Activated CD8-positive, alpha-beta memory T cell treated with anti-CD3 and anti-CD28 coated beads for 36 hours (primary cell): ENCODE measurements at regions not wholly inside any gene's neighbourhood (a gene's known extent, or its start where the extent isn't known, plus 50 kb on each side); places are given as distances from the start of the nearest gene placed in this dataset.
"Not testable (repeated sequence)": the region's sequence is repeated elsewhere in the genome, so short reads cannot be mapped to it uniquely, and the experiment has no call there.

Experiments
- CTCF ChIA-PET: fragments of 350-600 bp; sonication (Branson Sonifier 250); formaldehyde crosslinking; loops from one replicate; lab custom pipeline; 2021; ENCODE audit warnings: antibody characterized with exemption; lab: Charles Lee
- POLR2A ChIA-PET: fragments of 350-600 bp; sonication (Branson Sonifier 250); formaldehyde crosslinking; loops from one replicate; lab custom pipeline; 2021; ENCODE audit warnings: antibody characterized with exemption; lab: Charles Lee

DNA sequence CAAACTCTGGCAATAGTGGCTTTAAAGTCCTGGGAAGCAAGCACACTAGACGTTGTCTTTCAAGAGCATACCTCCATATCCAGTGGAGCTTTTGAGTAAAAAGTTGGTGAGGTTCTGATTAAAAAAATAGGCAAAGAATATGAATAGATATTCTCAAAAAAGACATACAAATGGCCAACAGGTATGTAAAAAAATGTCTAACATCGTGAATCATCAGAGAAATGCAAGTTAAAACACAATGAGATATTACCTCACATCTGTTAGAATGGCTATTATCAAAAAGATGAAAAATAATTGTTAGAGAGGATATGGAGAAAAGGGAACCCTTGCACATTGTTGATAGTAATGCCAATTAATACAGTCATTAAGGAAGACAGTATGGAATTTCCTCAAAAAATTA is 407.1 kb downstream of the MDFIC start:
- CTCF ChIA-PET: no interaction called here
- POLR2A ChIA-PET: no interaction called here

DNA sequence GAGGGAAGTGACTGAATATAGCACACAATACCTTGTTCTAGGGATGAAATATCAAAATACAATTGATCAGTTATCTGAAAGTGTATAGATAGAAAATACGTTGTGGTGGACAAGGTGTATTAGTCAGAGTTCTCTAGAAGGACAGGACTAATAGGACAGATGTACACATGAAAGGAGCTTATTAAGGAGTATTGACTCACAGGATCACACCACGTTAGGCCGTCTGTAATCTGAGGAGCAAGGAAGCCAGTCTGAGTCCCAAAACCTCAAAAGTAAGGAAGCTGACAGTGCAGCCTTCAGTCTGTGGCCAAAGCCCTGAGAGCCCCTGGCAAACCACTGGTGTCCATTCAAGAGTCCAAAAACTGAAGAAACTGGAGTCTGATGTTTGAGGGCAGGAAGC is 406.1 kb downstream of the MDFIC start:
- ChIA-PET CTCF (no interaction called here), POLR2A (no interaction called here)

DNA sequence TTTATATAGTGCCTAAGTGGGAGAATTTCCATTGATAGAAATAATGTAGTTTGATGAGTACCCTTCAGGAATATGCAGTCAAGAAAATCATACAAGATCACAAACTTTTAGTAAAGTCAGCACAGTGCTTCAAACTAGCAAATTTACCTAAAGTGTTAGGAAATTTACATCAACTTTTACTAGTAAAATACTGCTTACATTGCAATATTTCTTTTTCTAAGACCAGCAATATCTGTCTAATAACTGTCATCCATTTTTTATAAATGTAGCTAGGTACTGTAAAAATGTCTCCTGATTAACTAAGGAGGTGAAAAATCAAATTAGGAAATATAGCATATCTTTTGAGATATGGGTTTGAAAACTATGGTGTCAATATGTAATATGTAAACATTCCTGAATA is 405.4 kb downstream of the MDFIC start:
- ChIA-PET CTCF (no interaction called here), POLR2A (no interaction called here)

DNA sequence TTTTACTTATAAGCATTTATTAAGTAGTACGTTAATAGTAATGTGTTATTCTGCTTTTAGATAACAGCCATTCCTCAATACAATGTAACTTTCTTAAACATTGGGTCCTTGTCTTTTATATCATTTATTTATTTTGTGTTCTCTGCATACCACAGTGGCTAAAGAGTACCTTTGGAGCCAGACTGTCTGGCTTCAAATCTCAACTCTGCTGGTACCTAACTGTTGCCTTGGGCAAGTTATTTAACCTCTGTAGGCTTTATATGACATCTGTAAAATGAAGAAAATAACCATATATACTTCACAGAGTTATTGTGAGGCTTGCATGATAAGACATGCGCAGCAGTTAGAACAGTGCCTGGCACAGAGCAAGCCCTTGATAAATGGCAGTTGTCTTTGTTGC is 397.6 kb downstream of the MDFIC start:
- CTCF ChIA-PET: no interaction called here
- POLR2A ChIA-PET: no interaction called here

DNA sequence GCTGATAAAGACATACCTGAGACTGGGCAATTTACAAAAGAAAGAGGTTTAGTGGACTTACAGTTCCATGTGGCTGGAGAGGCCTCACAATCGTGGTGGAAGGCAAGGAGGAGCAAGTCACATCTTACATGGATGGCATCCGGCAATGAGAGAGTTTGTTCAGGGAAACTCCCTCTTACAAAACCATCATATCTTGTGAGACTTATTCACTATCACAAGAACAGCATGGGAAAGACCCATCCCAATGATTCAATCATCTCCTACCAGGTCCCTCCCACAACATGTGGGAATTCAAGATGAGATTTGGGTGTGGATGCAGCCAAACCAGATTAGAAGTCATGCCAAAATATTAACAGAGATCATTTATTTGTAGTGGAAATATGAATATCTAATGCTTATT is 388.4 kb downstream of the MDFIC start:
- CTCF ChIA-PET, POLR2A ChIA-PET: not testable (repeated sequence)

DNA sequence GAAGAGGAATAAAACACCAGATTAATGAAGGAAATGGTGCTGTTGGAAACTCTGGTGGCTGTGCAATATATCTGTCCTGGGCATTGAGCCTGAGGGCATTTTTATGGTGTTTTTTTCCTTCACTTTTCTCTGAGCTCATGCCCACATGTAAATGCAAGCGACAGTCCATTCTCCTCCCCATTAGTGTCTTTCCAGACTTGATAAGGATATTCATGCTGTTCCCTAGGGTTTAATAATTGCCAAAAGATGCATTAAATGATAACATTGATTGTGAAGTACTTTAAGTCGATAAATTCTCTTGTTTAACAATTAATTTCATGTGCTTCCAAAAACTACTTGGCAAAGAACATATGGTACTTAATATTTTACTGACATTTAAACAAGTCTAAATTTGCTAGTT is 384.7 kb downstream of the MDFIC start:
- ChIA-PET CTCF (no interaction called here), POLR2A (no interaction called here)

DNA sequence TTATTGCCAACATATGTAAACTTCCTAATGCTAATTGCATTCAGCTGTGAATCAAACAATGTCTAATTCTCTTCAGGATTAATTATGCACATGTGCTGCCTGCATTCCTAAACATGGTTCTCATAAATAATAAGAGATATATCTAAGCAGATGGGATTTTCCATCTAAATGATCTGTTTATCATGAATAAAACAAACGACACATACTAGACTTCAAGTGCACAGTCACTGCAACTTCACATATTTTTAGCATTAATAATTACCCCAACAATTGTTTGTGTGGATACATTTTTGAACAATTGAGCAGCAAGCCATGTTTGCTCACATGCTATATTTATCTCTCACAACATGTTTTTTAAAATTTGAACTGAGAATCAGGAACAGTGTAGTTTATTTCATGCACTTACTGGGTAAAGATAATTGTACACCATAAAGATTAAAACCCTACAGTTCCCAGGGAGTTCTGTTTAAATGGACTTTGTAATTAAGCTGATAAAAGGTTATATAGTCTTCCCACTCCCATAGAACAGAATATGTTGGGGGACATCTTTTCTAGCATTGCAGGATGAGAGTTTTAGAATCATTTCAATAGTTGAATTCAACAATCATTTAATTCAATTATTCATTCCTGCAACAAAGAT is 378.5 kb downstream of the MDFIC start:
- ChIA-PET POLR2A (no interaction called here), CTCF (no interaction called here)

DNA sequence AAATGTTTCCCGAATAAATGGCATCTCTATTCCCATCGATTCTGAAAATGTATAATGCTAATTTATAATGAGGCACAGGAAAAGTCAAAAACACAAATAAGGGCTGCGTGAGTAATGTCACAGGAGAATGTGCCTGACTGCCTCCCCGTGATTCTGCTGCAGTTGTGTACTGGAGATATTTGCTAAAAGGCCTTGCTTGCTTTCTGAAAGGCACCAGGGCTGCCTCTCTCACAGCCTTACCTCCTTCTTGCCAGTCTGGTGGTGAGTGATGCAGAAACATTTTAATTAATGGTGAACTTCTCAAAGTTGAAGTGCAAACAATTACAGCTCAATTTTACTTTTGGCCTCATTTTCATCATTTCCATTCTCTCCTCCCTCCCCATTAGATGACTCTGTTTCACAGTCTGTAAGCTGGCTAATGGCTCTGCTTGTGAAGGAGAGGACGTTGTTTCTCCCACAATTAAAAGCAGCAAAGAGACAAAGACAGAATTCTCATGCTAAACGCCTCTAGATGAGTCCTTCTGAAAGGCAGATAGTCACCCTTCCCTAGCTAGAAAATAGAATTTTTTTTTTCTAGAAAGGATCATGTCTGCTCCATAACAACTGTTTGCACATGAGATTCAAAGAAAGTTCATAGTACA is 377.6 kb downstream of the MDFIC start:
- ChIA-PET CTCF (no interaction called here), POLR2A (no interaction called here)

DNA sequence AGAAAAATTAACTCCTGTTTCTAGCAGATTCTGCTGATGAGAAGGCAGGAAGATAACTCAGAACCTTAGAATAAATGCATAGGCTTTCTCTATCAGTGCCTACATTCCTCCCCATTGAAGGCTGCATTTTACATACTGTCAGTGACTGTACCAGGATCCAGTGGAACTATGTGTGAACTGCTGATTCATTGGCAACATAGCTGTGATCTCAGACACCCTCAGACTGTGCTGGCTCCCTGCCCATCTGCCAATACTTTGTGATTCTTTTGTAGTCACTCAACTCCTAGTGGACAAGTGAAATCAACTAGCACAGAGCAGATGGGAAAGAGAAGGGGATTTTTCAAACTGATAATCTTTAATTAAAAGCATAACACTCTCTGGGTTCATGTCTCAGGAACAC is 375.8 kb downstream of the MDFIC start:
- POLR2A ChIA-PET: no interaction called here
- CTCF ChIA-PET: no interaction called here

DNA sequence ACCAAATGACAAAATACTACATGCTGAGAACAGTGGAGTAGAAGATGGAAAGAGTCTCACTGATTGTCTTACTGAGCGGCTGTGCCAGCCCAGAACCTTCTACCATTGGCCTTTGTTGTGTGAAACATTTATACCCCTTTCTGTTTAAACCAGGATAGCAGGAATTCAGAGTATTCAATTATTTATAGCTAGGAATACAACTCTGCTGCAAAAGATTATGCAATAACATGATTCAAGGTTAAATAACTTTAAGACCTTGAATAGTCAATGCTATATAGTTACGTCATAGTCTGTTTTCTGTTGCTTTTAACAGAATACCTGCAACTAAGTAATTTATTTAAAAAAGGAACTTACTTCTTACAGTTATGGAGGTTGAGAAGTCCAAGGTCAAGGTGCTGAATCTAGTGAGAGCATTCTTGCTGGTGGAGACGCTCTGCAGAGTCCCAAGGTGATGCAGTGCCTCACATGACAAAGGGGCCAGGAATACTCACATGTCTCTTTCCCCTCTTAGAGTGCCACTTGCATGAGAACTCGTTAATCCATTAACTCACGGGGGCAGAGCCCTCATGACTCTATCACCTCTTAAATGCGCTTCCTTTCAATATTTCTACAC is 371.8 kb downstream of the MDFIC start:
- ChIA-PET CTCF (no interaction called here), POLR2A (no interaction called here)

DNA sequence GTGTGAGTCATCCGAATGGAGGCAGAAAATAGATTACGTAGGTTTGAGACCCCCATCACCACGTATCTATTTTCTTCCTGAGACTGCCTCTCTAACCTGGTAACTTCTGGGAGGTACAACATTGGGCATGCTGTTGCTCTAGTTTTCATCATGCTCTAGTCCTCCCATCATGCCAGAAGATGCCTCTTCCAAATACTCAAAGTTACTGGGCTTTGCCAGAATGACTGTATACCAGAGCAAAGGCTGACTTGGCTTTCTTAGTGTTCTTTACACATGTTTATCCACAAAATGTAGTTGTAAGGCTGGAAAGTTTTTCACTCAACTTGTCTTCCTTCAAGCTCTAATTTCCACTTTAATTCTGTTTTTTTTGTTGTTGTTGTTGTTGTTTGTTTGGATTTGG is 370.5 kb downstream of the MDFIC start:
- POLR2A ChIA-PET: no interaction called here

DNA sequence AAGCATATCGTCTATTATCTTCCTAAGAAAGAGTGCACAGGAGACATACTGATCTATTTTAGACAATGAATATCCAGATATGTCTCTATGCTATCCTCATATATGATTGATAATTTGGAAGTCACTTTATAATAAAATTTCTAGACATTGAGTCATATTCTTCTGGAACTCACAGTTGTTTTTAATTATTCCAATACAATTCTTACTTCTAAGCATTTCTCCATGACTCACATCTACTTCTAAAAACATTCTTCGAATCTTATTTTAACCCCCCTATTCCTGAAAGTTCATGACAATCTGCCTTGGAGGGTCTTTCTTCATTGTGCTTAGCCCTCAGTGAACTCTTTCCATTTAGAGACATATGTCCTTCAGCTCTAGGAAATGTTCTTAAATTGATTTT is 368.1 kb downstream of the MDFIC start:
- CTCF ChIA-PET: no interaction called here
- POLR2A ChIA-PET: no interaction called here

More for the DNA sequence above, 370.5 kb downstream of the MDFIC start:
- CTCF ChIA-PET: no interaction called here

DNA sequence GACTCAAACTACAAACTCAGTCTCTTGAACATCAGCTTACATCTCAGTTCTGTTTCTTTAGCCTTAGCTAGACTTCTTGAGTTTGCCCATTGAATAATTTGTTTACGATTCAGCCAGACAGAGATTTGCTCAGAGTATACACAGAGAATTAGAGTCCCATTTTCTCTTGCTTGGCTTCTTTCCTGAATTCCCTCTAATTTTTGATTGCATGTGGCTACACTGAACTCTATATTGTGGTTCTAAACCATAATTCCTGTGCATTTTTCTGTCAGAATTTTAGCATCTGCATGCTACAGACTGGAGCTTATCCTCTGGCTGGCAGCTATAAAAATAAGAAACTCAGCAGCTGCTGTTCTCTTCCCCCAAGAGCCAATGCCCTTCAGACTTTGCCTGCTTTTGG is 354.9 kb downstream of the MDFIC start:
- CTCF ChIA-PET: no interaction called here
- POLR2A ChIA-PET: no interaction called here

DNA sequence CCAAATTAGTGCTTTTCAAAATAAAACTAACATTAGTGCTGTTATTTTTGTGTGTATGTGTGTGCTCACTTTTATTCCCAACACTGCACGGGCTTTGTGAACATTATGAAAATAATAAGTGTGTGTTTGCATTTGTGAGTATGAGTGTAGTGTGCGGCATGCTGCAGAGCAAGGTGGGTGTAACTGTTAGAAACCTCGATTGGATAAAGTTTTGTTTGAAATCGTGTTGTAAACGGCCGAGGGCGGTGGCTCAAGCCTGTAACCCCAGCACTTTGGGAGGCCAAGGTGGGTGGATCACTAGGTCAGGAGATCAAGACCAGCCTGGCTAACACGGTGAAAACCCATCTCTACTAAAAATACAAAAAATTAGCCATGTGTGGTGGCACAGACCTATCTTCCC is 352.0 kb downstream of the MDFIC start:
- CTCF ChIA-PET, POLR2A ChIA-PET: not testable (repeated sequence)

DNA sequence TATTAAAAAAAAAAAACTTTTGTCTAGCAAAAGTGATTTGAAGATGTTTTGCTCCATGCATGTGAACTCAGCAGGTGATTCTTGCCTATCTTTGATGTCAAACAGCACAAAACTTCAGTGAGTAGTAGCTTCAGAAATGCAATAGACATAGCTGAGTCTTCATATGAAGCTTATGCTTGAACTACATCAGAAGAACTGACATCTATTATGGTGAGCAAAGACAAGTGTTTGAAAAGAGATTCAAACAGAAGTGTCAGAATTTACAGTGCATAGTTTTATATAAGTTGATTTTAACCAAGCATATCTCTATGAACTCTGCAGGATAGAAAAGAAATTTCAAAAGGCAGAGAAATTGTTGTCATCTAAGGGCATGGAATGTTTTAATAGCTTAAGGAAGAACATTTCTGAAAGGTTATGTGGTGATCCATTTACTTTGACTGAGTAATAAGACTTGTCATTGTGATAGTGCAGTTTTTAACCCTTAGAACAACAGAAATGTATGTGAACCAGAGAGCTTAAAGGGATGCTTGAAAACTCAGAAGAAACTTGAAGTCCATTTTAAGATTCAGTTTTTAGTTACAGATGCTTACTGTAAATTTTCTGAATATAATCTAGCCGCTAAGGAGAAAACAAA is 351.4 kb downstream of the MDFIC start:
- POLR2A ChIA-PET: no interaction called here
- CTCF ChIA-PET: no interaction called here

DNA sequence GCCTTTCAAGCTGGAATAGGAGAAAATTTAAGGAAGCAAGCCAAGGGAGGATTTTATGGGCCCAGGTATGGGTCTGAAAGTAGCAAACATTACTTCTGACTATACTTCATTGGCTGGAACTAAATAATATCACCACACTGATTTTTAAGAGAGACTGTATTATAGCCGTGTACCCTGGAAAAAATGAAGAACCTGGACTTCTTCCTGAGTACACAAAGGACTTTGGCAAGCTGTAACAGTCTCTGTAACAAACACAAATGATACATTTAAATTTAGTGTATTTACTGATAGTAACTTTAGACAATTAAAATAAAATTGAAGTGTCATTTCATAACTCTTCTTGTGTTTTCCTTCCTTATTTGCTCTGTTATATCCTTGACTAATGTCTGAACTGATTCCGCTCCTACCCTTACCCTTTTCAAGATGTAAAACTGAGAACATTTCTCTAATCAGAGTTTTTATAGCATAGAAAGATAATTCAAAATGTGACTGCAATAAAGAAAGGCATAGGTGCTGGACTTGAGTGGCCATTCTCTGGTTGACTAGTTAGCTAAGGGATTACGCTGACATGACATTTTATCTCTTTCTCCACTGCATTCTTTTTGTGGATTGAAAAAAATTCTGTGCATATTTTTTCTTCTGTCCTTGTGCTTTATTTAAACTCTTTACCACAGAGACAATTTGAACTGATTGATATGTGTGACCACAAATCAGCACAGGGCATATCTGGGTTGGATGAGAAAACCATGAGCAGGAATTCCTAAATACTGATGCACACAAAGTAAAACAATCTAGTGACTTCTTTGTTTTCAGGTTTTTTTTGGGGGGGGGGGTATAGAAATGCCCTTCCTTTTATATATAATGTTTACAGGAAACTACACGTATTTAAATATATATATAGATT is 349.7 kb downstream of the MDFIC start:
- CTCF ChIA-PET: no interaction called here
- POLR2A ChIA-PET: no interaction called here

DNA sequence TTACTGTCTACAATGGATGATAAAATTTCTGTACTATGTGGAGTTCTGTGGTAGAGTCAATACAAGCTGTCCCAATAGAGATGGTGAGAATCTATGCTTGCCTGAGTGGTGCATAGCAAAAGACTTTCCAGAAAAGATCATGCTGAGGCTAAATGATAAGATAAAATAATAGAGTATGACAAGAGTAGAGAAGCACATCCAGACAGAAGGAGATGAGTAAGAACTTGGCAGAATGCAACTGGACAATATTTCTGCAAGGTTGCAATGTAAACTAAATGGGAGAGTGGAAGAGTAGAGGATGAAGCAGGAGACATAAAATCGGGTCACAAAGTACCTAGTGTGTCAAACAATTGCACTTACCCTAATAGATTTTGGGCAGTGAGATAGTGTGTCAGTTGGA is 347.6 kb downstream of the MDFIC start:
- ChIA-PET POLR2A (no interaction called here), CTCF (no interaction called here)

DNA sequence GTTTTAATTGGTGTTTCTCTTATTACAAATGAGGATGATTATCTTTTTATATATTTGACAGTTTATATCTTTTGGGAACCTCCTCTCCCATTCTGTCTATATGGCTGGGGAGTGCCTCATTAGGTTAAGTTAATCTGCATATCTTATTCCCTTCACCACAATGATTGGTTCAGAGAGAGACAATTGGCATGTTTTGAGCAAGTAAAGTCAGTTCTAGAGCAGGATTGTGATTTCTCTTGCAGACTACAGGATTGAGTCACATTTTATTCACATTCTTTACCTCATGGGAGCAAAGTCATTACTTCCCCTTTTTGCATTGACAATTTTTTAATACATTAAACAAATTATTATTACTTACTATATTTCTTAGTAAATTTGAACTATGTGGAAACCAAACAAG is 345.6 kb downstream of the MDFIC start:
- CTCF ChIA-PET: no interaction called here
- POLR2A ChIA-PET: no interaction called here

DNA sequence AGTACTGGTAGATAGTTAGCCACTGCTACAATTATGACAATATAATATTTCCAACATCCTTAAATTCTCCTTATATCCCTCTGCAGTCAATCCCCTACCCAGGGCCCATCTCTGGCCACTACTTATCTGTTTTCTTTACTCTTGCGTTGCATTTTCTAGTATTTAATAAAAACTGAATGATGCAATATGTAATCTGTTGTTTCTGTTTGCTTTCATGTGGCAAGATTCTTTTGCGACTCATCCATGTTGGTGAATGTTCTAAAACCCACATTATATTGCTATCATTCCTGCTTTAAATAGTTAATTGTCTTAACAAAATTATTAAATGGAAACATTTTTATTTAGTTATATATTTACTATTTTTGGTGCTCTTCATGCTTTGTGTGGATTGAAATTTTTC is 338.5 kb downstream of the MDFIC start:
- ChIA-PET CTCF (no interaction called here), POLR2A (no interaction called here)

DNA sequence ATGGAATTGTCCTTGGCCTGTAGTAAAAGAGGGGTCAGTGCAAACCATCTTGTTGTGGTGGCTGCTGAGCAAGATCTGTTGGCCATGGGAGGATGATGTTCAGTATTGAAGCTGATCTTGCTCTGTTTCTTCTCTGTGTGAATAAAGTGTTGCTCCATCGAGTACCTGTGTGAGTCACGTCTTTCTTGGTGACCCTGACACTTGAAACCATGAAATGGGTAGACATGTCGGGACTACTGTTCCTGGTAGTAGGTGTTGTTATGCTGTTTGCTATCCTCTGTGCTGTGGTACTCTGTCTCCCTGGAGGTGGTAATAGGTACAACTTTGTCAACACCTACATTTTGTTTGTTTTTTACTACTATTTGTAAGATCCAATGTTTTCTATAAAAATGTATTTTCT is 330.6 kb downstream of the MDFIC start:
- CTCF ChIA-PET: no interaction called here
- POLR2A ChIA-PET: no interaction called here
